Suppressor macrophage (primary cell): ENCODE measurements at regions not wholly inside any gene's neighbourhood (a gene's known extent, or its start where the extent isn't known, plus 50 kb on each side); places are given as distances from the start of the nearest gene placed in this dataset.

ENCODE experiments used
- DNase-seq, 4 experiments: peaks; one replicate each; pipeline ENCODE4 v3.0.0-alpha.2; 2020 to 2022

DNA sequence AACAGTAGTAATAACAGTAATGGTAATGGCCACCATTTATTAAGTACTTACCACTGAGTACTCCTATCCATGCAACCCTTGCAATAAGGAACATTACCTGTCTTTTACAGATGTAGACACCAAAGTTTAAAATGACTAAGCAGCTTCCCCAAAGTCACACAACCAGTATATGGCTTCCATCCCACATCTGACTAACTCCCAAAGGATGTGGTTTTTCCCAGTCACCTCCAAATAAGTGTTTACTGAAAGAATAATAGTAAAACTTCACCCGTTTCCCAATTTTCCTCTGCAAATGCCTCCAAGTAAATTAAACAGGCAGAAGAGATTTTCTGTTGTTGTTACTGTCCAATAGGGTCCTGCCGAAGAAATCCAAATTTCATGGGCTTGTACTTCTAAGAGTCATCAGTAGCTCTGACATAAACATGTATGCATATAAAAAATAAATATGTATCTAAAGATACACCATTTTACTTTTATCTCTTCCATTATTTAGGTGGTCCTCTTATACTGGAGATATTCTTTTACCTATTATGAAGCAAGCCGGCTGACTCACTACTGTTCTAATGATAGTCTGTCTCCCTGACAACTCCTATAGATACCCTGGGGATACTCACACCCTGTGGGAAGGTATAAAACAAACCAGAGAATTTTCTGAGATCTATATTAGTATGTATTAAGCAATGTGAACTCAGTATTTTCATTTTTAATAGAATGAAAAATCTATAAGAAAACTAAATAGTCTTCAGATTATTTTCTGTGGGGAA is 77.9 kb upstream of the ID4 start:
- DNase-seq = no peak

DNA sequence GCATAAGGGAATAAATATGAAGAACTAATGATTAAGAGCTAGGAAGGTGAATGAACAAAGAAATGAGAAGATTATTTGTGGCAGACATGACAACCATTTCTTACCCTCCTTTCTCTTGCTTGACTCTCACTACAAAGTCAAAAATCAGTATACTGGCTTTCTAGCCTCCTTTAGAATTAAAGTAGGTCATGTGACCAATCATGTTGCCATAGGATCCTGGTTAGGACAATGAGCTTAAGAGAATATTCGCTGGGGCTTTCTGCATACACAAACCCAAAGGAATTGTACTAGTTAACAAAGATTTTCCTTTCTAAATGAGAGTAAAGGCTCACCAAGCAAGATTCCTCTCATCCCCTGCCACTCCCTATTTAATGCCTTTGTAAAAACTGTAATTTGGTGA is 76.0 kb upstream of the ID4 start:
- DNase-seq = no peak

GRCh38 chr6:19771753-19772336 is 65.3 kb upstream of the ID4 start:
- DNase-seq = no peak

DNA sequence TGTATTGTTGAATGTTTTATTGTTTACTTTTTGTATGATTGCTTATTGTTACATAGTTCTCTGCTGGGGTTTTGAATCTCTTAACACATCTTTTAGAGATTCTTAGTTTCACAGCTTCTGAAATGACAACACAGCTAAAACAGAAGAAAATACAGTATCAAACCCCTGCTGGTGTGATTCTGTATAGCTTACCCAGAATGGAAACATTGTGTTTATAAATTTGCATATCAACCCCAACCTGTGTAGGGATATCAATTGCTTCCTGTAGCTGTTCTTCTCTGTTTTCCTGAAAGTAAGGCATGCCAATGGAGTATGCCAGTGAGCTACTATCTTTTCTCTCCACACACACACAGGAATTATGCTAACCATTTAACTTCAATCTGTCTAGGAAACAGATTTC is 64.3 kb upstream of the ID4 start:
- no peak for DNase-seq

- DNase-seq = no peak
Measured at GRCh38 chr6:19781269-19781668, 55.9 kb upstream of the ID4 start.

DNA sequence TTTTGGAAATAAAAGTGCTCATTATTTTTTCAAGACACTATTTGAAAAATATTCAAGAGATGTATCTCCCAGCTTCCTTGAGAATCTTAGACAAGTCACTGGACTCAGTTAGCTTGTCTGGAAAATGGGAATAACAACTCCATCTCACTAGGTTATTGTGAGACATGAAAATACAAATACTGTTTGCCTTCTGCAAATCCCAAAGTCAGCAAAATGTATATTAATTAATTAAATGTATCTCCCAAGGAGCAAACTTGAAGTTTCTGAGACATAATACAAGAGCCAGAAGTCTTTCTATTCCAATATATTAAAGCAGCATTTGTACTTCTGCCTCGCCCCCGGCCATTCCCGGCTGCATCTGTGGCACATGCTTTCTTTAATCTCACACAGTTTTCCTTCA is 54.6 kb upstream of the ID4 start:
- no peak for DNase-seq
